ENCODE measurements at regions not wholly inside any gene's neighbourhood (a gene's known extent, or its start where the extent isn't known, plus 50 kb on each side); places are given as distances from the start of the nearest gene placed in this dataset.
"Not testable (repeated sequence)": the region's sequence is repeated elsewhere in the genome, so short reads cannot be mapped to it uniquely, and the experiment has no call there.

DNA sequence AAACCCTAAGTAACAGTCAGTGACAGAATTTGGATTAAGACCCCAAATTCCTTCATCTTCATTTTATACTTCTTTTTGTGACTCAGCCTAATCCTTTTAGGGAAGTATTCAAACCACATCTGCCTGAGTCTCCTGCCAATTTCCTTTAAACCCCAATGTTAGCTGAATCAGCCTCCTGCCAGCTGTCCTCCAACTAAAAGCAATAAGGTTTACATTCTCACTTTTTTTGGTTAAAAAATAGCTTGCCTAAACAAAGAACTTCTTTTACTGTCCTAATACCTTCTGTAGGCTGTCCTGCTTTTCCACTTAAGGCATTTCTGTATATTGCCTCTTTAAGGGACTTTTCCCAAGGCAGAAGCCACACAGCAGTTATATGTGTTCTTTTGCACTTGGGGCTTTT, 344.2 kb downstream of the SRGAP2C start:
- TF ChIP-seq POLR2AphosphoS5 (IDR thresholded peaks at IDR 0.05; ENCODE audit: low read depth, low read length); POLR2A (IDR thresholded peaks at IDR 0.05; ENCODE audit: low read depth, low read length); TAF1 (IDR thresholded peaks at IDR 0.05; ENCODE audit: borderline replicate concordance, low read depth, low read length): not testable (repeated sequence)

Measured in GM12892 (cell line).